Activated CD8-positive, alpha-beta memory T cell treated with anti-CD3 and anti-CD28 coated beads, Interleukin-2, amount 50 U/mL, for 24 hours (primary cell): ENCODE measurements at regions not wholly inside any gene's neighbourhood (a gene's known extent, or its start where the extent isn't known, plus 50 kb on each side); places are given as distances from the start of the nearest gene placed in this dataset.

Experiments used
- DNase-seq: peaks from one replicate; pipeline ENCODE4 v3.0.0-alpha.2; 2020; ENCODE audit errors: extremely low read depth

DNA sequence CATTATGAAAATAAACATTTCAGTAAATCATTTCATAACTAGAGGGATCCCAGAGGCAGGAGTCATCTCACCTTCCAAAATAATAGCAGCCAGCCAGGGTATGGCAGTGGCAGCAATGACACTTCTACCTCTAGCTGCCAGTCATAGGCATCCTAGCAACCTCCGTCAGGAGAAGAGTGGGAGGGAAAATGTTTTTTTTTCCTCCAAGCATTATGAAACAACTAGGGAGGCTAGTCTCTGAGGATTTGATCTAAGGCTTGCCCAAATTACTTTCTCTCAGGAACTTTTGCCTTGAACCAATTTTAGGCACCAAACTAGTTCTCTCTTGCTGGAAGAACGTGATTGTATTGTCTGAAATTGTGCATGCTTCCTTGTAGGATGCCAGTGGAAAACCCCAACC, 208.7 kb upstream of the PREP start:
- DNase-seq, result no peak

DNA sequence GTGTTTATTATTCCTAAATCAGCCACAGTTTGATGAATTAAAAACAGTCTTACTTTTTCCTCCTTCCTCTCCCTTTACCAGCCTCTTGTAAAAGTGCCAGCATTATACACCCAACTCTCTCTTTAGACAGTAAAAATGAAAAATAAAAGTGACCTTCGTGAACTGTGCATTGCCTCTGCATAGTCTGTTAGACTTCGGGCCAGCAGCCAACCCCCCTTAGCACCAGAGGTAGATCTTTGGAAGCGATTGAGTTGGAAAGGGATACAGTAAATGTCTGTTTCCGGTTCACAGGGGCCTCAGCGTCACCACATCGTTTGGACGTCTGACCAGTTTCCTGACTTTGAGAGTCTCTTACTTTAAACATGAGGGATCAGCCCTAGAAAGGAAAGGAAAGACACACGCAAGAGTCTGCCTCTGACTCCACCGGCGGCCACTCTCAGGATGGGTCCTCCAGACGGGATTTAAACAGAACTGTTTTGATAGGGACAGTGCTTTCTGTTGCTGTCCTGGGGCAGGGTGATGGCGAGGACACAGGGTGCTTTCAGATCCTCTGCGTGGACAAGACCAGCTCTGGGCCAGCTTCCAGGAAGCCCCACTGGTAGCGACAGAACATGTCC, 206.6 kb upstream of the PREP start:
- DNase-seq, result no peak

DNA sequence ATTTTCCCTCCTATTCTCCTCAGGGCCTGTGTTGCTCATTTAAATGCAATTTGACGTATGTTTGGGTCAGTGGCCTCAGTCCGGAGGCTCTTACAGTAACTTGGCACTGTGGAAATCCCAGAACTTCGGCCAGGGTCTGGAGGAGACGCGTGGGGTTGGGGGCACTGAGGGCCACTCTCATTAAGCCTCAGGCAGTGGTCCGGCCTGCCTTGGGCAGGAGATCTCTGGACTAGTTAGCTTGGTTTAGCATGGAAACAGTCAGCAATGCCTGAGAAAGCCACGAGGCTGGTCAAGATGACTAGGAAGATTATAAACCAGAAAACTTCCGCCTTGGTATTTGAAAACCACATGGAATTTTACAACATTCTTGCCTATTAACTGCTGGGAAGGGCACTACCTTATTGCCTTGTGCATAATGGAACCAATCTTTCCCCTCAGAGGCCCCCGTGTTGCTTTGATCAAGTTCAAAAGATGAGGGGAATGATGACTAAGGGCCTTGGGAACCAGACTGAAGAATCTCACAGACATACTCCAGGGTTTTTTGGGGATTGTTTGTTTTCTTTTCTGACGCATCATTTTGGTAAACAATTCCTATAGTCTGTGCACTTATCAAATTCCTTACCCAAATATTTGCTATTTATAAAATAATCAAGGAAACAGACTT, 206.0 kb upstream of the PREP start:
- no peak for DNase-seq

DNA sequence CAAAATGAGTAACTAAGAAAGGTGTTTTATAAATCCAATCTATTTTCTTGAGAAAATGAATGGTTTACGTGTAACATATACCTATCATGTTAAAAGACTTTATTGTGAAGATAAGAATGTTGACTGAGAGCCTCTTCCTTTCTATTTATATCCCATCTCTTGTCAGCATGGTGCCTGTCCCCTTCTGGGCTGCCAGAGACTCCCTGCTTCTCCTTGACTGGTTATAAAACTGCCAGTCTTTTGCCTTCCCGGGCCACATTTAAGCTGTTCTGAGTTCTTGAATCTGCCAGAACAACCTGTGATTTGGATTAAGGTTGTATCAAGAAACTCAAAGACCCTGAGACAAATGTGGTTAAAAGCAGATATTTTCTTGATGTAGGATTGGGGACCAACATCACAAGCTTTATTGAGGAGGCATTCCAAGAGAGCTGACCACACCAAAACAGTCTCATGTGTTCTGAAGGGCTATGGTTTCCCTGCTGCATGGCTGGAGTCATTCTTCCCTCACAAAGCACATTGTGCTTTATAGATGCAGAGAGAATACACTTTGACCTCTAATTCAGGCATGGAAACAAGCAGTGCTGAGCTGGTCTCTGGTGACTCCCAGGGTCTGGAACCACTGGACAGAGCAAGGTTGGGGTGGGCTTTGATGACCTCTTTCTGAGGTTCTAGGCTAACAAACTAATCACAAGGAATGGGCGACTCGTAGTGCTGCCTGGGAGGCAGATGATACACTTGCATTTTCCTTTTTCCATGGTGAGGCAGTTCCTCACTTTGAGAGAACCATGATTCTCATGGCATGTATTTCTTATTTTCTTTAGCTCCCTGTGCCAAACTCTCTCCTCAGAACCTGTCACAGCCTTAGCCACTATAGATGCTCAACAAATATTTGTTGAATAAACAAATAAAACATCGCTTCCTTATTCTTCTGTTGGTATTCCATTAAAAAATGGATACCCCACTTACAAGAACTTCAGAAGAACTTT, 205.0 kb upstream of the PREP start:
- no peak for DNase-seq

DNA sequence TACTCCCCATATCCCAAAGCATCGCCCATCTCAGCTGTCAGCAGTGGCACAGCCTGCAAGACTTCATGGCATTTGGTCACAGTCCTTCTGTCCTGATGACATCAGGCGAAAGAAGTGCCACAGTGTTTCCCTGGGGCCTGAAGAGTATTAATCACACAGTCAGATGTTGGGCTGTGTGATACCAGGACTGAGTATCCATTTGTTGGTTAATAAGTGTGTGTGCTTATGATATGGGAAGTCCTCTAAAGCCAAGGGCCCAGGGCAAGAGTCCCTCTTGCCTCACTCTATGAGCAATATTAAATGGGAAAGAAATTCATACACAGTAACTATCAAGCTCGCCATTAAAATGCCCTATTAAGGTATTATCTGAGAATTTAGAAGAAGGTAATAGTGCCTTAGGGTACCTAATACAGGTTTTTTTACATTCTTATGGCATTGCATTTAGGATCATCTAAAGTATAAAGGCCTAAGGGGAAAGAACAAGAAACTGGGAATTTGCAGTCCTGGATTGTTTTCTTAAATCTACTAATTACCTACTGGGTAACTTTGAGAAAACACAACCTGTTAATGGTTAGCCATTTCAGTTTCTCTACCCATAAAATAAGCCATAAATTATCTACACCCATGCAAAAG, 204.1 kb upstream of the PREP start:
- DNase-seq, result no peak

DNA sequence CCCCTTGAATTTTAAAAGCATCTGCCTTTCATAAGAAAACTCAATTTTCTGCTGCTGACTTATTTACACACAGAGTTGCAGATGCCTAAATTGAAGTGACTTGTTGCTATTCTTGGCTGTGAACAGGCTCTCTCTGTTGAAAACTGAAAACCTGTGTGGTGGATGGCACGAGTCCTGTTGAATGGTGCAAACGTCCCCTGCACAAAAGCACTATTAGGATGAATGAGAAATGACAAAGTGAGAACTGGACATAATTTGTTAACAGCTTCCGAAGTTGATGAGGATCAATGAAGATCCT, 201.7 kb upstream of the PREP start:
- DNase-seq, result no peak

DNA sequence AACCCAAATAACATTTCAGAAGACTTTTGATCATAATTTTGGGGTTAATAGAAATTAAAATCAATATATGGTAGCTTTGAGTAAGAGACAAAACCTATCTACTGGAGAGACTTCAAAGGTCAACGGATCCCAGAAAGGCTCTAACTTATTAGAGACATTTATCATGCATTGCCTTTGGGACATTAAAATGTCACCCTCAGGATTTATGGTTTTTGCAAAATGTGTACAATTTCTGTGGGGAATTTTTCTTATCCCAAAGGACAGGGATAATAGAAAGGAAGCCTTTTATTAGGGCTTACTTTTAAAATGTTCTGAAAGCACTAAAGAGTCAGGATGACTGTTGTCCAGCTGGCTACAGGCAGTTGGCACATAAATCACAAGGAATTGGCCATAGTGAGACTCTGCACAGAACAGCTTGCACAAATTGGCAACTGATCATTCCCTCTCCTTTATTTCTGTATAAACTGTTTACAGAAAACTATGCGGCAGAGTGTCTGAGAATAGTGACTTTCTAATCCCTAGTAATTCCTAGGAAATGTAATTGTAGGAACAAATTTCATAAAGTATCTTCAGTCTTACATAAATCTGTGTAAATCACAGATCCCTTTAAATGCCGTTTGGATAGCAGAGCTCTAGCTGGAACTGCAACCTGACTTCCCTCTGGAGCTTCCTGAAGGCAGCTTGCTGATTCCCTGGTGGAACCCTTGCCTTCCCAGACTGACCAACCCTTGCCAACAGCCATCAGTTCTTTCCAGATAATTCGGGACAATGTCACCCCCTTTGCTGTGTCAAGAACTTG, 201.1 kb upstream of the PREP start:
- no peak for DNase-seq

DNA sequence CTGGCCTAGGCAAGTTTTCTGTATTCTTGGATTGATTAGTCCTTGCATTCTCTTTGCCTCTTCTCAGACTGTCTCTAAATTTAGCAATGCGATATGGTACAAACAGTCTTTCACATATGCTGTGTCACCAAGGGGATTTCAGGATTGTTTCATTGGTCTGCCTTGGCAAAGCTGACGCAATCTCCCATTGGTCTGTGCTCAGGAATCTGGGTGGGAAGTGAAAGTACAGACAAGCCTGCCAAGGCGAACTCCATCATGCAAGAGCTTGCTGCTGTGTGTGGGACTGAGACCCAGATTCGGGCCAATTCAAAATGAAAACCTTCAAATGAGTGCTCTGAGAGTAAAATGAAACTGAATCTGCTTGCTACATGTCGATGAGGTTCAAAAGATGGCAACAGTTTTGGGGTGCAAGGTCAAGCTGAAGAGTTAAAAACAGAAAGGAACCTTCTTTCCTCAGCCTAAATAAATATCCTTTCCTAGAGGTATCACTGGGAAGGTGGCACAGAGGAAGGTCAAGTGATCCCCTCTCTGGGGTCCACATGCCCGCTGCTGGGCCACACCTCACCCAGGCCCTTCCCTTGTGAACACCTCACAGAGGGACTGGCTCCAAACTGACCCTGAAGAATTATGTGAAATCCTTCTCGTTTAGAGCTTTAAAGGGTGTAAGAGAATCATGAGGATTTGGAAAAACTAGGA, 198.8 kb upstream of the PREP start:
- no peak for DNase-seq

DNA sequence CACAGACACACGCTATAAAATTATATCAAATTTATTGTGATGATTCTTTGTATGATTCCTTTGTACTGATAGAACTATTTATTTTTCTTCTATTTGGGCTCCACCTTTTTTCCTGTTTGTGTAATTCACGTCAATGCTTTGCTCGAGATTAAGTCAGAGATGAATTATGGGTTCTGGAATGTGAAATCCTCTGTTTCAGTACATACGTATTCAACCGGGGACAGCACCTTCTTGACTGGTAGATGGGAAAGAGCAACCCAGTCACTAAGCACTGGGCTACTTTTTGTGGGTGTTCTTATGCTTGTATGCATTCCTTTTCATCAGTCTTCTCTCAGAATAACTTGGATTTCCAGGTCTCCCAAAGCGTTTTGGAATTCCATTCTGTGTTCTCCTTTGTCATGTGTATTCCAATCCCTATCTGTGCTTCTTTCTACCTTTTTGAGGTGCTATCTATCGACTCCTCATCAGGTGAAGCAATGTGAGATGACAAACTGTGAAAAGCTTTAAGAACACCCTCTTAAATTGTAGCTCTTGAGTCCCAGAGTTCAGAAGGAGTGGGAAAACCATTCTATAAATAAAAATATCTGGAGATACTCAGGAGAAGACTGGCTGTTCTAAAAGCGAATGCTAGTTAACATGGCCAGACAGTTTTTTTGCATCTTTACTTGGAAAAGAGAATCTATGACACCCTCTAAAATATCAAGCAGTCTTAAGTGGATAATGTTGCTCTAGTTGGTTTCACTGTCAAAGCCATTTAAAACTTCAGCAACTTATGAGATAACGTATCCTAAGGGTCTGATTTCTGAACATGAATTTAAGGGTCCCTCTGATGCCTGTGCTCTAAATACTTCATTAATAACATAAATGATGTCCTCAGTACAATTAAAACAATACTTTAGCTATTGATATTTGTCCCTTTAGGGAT, 197.7 kb upstream of the PREP start:
- no peak for DNase-seq

DNA sequence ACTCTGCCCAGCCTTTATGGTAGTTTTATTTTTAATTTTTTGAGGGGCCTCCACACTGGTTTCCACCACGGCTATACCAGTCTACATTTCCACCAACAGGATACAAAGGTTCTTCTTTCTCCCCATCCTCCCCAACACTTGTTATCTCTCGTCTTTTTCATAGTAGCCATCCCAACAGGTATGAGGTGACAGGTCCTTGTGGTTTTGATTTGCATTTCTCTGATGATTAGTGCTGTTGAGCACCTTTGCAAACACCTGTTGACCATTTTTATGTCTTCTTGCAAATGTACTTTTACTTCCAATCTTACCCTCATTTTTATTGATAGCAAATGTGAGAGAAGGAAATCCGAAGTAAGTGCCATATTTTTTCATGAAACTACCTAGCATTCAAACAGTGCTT, 195.4 kb upstream of the PREP start:
- no peak for DNase-seq

DNA sequence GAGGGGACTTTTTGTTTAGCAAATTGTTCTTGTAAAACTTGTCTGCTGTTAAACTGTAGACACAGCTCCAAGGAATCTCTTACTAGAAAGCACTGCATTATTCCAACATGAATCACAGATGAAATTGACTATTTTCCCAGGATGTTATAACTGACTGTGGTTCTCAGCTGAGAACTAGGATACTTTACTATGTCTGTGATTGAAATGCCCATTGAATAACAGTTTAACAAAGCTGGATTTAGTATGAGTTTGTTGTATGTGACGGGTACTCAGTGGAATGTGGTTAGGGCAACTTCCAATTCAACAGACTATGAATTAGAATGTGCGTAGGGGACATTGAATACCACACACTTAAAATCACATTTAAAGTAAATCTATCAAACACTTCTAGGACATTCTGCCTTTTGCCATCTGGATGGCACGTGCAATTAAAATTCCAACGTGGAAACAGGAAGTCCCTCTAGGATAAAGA, 193.4 kb upstream of the PREP start:
- DNase-seq, result no peak

DNA sequence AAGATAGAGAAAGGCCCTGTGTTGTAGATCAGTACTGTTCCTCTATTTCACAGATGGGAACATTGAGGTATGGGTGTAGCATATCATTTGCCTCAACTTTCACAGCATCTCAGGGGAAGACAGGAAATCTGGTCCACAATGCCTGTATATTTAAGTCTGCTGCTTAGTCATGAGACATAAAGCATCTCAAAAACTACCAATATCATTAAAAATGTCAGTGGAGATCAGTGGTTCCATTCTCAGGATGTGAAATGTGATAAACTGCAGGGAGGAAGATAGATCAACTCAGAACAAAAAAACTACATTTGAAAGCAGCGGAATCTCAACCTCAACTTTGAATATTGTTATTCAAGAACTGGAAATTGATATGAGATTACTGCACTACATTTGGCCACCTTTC, 192.9 kb upstream of the PREP start:
- no peak for DNase-seq

DNA sequence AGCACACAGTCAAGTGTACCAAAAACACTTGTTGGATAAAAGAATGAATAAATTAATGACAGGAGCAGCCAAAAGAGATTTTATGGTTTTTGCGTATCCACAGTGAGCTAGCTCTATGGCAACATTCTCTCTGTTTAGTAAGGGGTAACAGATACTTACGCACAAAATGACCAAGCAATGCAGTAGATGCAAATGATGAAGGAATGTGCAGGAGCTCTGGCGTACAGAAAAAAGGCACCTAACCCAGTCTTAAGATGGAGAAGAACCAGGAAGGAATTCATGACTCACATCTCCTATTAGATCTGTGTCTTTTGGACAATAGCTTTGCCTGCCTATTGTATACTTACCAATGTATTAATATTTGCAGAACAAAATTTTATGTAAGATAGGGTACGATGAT, 191.9 kb upstream of the PREP start:
- DNase-seq, result no peak

DNA sequence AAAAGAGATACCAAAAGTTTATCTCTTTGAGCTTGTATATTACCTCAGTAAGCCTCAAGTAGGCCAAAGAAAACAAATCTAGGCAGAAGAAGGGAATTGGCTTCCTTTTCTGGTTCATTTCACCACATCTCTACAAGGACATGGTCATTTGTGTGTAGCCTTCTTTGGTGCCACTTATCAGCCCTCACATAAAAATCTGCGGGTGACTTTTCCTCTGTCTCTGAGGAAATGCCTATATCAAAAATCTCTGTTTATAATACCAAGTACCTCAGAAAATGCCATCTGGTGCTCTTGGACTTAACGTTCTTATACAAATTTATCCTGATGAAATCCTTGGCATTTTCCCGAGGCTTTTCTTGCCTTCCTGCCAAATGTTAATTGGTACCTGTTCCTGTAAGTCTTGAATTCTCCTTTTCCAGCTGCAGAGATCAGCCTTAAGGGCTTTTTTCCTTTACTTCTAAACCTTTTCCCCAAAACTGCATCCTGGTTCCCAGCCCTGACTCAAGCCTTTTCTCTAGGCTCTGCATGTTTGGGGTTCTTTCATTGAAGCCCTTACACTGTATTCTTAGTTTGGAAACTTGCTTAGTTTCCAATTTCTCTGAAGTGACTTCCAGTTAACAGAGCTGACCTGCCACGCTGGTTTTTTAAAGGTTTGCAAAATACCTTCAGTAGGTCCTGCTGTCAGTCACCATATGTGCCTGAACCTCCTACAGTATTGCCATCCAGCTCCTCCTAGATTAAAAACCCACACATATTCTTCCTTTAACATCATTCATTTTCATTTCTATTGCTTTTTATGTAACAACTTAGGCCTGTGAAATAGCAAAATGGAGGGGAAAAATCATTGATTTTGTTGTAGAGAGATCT, 191.2 kb upstream of the PREP start:
- no peak for DNase-seq

DNA sequence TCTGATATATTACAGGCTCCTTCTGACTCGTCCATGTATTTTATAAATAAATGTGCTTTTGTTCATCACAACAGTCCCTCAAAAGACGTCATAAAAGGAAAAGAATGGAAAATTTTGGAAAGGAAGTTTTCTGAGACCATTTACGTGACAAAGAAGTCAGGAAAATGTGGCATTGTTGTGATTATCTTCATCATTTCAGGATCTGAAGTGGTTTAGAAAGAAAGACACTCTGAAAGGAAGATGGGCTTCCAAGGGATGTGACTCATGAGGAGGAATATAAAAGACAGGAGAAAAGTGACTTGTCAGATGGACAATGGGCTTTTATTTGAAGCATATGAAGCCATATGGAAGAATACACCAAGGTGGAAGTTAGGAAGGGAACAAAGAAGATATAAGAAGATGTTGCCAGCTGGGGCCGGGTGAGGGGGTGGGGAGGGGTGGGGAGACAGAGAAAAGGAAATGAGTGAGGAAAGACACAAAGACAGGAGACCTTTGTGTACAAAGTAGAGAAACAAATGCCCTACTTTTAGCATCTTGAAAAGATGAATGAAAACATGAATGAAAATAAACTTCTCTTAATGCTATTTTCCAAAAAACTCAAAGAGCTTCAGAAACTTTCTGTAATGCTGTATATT, 190.3 kb upstream of the PREP start:
- no peak for DNase-seq

DNA sequence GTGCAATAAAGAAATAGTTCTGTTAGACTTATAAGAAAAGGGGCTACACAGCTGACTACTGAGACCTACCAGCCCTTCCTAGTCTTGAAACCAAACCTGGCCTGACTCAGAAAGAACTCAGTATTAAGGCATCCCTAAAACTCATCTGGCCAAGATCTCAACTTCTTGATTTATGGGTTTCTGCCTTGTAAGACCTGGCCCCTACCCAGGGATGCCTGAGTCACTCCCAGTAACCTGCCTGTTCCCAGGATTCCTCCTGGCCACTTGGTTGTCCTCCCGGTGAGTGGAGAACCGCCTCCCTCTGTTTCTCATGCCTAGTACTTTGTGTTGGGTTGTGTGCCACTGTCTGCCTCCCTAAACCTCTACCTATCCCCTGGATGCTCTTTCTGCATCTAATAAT, 189.4 kb upstream of the PREP start:
- DNase-seq, result no peak

DNA sequence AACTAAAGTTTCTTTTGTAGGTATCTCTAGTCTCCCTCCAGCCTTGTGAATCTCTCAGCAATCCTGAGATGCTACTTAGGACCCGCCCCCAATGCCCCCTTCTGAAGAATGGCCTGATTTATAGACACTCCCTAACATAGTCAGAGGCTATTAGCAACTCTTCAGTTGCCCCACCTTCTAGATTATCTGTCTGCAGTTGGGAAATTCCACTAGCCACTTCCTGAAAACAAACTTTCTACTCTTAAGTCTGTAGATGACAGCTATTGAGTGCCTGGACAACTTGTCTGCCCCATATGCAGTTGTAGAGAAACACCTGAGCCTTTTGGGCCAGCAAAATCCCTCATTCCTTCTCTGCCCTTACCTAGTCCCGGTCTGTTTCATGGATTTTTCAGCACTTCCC, 188.2 kb upstream of the PREP start:
- no peak for DNase-seq

DNA sequence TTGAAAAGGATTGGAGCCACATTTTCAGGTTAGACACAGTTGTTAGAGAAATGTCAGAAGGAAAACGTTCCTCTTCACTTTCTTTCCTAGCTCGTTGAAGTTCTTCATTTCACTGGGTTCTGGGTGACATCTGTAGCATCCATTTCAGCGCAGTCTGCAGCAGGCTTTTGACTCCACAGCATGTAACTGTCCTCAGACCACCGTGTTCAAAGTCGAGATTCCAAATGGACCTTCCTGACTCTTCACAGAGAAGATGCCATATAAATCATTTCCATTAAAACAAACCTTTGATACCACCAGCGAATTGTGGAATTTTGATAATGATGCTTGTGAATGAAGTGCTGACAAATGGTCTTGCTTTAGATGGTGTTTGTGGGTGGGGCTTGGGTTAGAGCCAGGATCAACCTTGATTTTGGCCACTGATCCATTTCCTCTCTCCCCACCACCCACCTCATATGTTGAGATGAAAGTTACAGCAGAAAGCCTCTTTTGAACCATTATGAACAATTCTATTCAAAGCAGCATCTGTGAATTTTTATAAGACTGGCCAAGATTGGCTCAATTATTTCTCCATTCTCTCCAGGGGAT, 185.3 kb upstream of the PREP start:
- no peak for DNase-seq
